Left lobe of liver (tissue), 2 donors: ENCODE measurements at regions not wholly inside any gene's neighbourhood (a gene's known extent, or its start where the extent isn't known, plus 50 kb on each side); places are given as distances from the start of the nearest gene placed in this dataset.

Source experiments
- ATAC-seq: fragments of 200-7000 bp; cut with Tn5 transposase; one replicate; pipeline ENCODE4 v1.9.1; 2020; ENCODE audit warnings: mild to moderate bottlenecking, moderate library complexity
- DNase-seq: peaks from one replicate; pipeline ENCODE4 v3.0.0-alpha.2; 2020; ENCODE audit warnings: low spot score
- donor health status: DM: no; HTN: no; CAD: no; lungs with moderate emphysema.
- donor health status: DM: no; HTN: yes; CAD: no.

- no peak for ATAC-seq
- no peak for DNase-seq
These were observed 282.5 kb upstream of the SMARCA2 start for GRCh38 chr9:1732670-1733069.

- no peak for DNase-seq
- no peak for ATAC-seq
These were observed 276.5 kb upstream of the SMARCA2 start for GRCh38 chr9:1738511-1739100.

GRCh38 chr9:1743121-1743960 lies 271.8 kb upstream of the SMARCA2 start:
- ATAC-seq (no peak), DNase-seq (no peak)

- no peak for ATAC-seq
- DNase-seq = no peak
These were observed 269.2 kb upstream of the SMARCA2 start for GRCh38 chr9:1745980-1746379.

GRCh38 chr9:1747417-1747967 lies 267.7 kb upstream of the SMARCA2 start:
- DNase-seq (no peak), ATAC-seq (no peak)

GRCh38 chr9:1748407-1748806 lies 266.7 kb upstream of the SMARCA2 start:
- no peak for ATAC-seq

GRCh38 chr9:1757186-1757585 lies 258.0 kb upstream of the SMARCA2 start:
- no peak for ATAC-seq
- no peak for DNase-seq

More at GRCh38 chr9:1748407-1748806, 266.7 kb upstream of the SMARCA2 start:
- no peak for DNase-seq

- DNase-seq = no peak
These were observed 256.1 kb upstream of the SMARCA2 start for GRCh38 chr9:1759009-1759408.

GRCh38 chr9:1759771-1760300 lies 255.3 kb upstream of the SMARCA2 start:
- no peak for DNase-seq
- no peak for ATAC-seq

More at GRCh38 chr9:1759009-1759408, 256.1 kb upstream of the SMARCA2 start:
- no peak for ATAC-seq

- DNase-seq (no peak), ATAC-seq (no peak)
These were observed 253.3 kb upstream of the SMARCA2 start for GRCh38 chr9:1761807-1762206.

GRCh38 chr9:1766042-1766441 lies 249.1 kb upstream of the SMARCA2 start:
- DNase-seq (no peak), ATAC-seq (no peak)

- ATAC-seq (no peak), DNase-seq (no peak)
These were observed 246.6 kb upstream of the SMARCA2 start for GRCh38 chr9:1768561-1768960.

- no peak for DNase-seq
- no peak for ATAC-seq
These were observed 243.9 kb upstream of the SMARCA2 start for GRCh38 chr9:1771094-1771789.

GRCh38 chr9:1775230-1775629 lies 239.9 kb upstream of the SMARCA2 start:
- ATAC-seq (no peak), DNase-seq (no peak)

GRCh38 chr9:1776668-1777067 lies 238.5 kb upstream of the SMARCA2 start:
- DNase-seq (no peak), ATAC-seq (no peak)

- ATAC-seq (no peak), DNase-seq (no peak)
These were observed 224.0 kb upstream of the SMARCA2 start for GRCh38 chr9:1791191-1791590.

- no peak for ATAC-seq
- no peak for DNase-seq
These were observed 220.4 kb upstream of the SMARCA2 start for GRCh38 chr9:1794547-1795270.

- DNase-seq (no peak), ATAC-seq (no peak)
These were observed 210.8 kb upstream of the SMARCA2 start for GRCh38 chr9:1804128-1804865.

GRCh38 chr9:1829719-1830118 lies 185.4 kb upstream of the SMARCA2 start:
- ATAC-seq = no peak
- DNase-seq = no peak

GRCh38 chr9:1832960-1833359 lies 182.2 kb upstream of the SMARCA2 start:
- DNase-seq (no peak), ATAC-seq (no peak)
